ENCODE measurements at regions not wholly inside any gene's neighbourhood (a gene's known extent, or its start where the extent isn't known, plus 50 kb on each side); places are given as distances from the start of the nearest gene placed in this dataset.
"Not testable (repeated sequence)": the region's sequence is repeated elsewhere in the genome, so short reads cannot be mapped to it uniquely, and the experiment has no call there.

DNA sequence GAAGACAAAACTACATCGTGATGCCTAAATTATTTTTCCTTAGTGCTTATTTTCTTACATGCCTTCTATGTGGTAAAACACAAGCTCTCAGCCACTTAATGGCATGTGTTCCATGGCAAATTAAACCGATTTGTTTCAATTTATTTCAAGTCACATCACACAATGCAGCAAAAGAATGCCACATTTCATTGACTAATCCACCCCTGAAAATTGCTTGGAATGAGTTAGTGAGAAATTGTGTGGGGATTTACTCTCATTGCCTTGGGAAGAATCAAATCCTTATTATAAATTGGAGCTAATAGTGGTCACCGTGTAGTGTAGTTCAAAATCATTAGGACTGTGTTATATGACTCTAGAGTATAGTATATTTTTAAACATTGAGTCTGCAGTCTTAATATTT is 485.5 kb upstream of the KLHL1 start:
- FAIRE-seq: no peak
- DNase-seq (ENCODE audit: low spot score in 2 of 2): no peak

DNA sequence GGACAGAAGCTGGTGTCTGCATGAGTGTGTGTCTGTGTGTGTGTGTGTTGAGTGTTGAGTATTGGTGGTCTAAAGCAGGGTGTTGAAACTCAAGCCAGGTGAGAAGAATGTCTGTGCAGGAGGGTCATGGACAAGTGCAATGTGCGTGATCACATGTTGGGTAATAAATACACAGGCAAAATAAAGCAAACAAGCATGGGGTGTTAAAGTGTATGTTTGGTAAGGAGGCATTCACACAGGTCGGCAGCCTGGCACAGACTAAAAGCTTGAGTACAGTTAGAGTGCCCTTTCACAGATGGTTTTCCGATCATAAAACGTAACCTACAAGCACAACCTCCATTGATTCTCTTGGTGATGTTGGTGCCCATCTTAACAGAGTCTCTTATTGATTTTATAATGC is 476.9 kb upstream of the KLHL1 start:
- FAIRE-seq: no peak
- no peak for DNase-seq (ENCODE audit: low spot score in 2 of 2)

DNA sequence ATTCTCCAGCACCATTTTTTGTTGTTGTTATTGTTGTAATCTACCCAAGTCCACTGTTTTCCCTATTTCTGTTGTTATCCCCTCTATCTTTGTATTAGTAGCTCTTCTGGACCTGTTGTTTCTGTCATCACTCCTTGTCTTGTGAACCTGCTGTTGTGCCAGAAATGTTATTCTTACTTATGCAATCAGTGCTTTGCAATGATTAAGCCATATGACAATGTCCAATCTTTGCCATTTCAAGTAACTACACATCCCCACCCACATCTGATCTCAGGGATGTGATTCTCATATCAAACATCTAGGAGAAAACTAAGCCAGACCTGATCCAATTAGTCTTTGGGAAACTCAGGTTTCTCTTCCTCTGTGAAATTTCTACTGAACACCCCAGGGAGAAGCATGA is 472.6 kb upstream of the KLHL1 start:
- FAIRE-seq (no peak), DNase-seq (ENCODE audit: low spot score in 2 of 2) (no peak)

GRCh38 chr13:70579941-70580340 is 471.7 kb upstream of the KLHL1 start:
- FAIRE-seq (no peak), DNase-seq (ENCODE audit: low spot score in 2 of 2) (no peak)

GRCh38 chr13:70571221-70571620 is 463.0 kb upstream of the KLHL1 start:
- DNase-seq (ENCODE audit: low spot score in 2 of 2): no peak
- no peak for FAIRE-seq

DNA sequence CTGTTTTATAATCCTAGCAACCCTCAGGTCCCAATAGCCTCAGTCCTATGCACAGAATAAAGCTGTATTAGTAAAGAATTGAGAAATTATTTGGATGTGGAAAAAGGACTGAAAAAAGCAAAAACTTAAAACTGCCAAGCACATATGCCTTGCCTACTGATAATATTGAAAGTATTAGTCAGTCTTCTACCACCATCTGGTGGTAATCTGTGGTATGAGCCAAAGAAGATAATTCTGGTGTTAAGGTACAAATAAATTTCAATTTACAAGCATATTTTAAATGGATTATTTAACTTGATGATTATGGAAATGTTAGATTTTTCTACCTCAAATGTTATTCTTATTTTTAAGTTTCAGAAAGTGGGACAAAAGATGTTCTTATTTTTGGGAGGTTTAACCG is 460.3 kb upstream of the KLHL1 start:
- DNase-seq (ENCODE audit: low spot score in 2 of 2): peak; percentile 6 to 32
- FAIRE-seq: peak; percentile 97

- DNase-seq (ENCODE audit: low spot score in 2 of 2): no peak
- no peak for FAIRE-seq
These were observed 436.5 kb upstream of the KLHL1 start for GRCh38 chr13:70544706-70545105.

DNA sequence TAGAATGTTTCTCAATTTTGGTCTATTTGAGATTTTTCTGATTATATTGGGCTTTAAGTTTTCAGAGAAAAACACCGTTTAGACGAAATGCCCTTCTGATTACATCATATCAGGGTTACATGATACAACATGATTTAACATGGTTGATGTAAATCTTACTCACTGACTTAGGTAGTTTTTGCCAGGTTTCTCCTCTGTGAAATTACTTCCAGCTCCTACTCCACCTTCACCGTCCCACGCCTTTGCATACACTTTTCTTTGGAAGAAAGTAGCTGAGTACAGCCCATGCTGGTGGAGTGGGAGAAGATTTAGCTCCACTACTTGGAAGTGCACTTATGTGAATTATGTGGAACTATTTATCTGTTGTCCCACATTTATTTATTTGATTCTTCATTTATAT is 433.2 kb upstream of the KLHL1 start:
- FAIRE-seq (no peak), DNase-seq (ENCODE audit: low spot score in 2 of 2) (no peak)

DNA sequence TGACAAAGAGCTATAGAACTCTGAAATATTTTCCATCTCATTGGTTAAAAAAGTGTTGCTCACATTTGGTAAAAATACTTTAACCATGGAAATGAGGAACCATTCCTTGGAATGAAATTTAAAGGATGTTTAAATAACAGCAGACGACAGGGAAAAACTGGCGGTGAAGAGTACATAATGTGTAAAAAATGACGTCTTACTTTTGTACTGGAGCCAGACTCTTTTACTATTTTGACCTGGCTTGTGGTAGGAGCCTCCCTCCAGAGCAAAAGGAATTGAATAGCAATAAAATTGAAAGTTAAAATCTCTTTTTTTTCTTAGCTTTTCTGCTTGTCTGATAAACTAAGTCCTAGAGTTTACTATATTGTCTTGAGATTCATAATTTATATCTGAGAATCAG is 426.2 kb upstream of the KLHL1 start:
- no peak for DNase-seq (ENCODE audit: low spot score in 2 of 2)
- FAIRE-seq: no peak

GRCh38 chr13:70529652-70530051 is 421.4 kb upstream of the KLHL1 start:
- FAIRE-seq (no peak), DNase-seq (ENCODE audit: low spot score in 2 of 2) (no peak)

GRCh38 chr13:70527599-70527998 is 419.3 kb upstream of the KLHL1 start:
- no peak for FAIRE-seq

DNA sequence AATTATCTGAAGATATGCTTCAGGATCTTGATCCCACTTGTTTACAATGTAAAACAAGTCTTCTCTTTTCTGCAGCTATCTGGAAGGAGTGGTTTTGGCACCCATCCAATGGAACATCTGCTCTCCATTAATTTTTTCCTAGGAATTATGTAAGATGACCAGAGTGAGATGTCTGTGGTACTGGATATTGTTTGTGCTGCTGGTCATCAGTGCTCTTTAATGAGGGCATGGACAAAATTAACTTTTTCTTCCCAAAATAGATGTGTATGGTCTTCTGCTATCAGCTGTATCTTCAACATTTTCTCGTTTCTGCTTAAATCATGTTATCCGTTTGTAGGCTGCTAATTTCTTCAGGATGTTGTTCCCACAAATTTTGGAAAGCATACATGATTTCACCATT is 415.4 kb upstream of the KLHL1 start:
- FAIRE-seq (no peak), DNase-seq (ENCODE audit: low spot score in 2 of 2) (no peak)

More at GRCh38 chr13:70527599-70527998, 419.3 kb upstream of the KLHL1 start:
- no peak for DNase-seq (ENCODE audit: low spot score in 2 of 2)

- FAIRE-seq: no peak
- DNase-seq (ENCODE audit: low spot score in 2 of 2): no peak
These were observed 412.2 kb upstream of the KLHL1 start for GRCh38 chr13:70520275-70521036.

DNA sequence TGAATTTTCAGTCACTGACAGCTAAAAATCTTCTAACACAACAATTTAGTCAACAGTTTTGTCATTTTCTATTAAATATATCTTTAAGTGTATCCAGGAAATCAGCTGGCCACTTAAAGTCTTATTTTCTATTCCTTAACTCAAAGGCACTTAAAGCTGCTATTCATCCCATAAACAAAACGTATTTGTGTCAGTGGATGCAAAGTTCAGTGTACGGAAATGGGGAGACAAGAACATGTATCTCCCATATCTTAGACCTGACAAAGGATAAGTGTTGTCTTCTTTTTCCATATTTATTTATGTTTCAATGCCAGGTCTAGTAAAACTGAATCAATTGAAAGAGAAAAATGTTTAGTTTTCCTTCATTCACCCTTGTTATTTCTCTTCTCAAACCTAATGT is 409.8 kb upstream of the KLHL1 start:
- no peak for FAIRE-seq
- DNase-seq (ENCODE audit: low spot score in 2 of 2): no peak

- FAIRE-seq (no peak), DNase-seq (ENCODE audit: low spot score in 2 of 2) (no peak)
These were observed 408.0 kb upstream of the KLHL1 start for GRCh38 chr13:70516226-70516625.

DNA sequence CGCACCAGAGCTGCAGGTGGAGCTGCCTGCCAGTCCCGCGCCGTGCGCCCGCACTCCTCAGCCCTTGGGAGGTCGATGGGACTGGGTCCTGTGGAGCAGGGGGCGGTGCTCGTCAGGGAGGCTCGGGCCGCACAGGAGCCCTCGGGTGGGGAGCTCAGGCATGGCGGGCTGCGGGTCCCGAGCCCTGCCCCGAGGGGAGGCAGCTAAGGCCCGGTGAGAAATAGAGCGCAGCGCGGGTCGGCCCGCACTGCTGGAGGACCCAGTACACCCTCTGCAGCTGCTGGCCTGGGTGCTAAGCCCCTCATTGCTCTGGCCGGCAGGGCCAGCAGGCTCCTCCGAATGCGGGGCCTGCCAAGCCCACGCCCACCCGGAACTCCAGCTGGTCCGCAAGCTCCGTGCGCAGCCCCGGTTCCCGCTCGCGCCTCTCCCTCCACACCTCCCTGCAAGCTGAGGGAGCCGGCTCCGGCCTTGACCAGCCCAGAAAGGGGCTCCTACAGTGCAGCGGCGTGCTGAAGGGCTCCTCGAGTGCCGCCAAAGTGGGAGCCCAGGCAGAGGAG is 403.7 kb upstream of the KLHL1 start:
- not testable (repeated sequence) for FAIRE-seq; DNase-seq (ENCODE audit: low spot score in 2 of 2)

- FAIRE-seq: no peak
- no peak for DNase-seq (ENCODE audit: low spot score in 2 of 2)
These were observed 397.6 kb upstream of the KLHL1 start for GRCh38 chr13:70505809-70506208.

GRCh38 chr13:70502944-70503343 is 394.7 kb upstream of the KLHL1 start:
- FAIRE-seq (no peak), DNase-seq (ENCODE audit: low spot score in 2 of 2) (no peak)

DNA sequence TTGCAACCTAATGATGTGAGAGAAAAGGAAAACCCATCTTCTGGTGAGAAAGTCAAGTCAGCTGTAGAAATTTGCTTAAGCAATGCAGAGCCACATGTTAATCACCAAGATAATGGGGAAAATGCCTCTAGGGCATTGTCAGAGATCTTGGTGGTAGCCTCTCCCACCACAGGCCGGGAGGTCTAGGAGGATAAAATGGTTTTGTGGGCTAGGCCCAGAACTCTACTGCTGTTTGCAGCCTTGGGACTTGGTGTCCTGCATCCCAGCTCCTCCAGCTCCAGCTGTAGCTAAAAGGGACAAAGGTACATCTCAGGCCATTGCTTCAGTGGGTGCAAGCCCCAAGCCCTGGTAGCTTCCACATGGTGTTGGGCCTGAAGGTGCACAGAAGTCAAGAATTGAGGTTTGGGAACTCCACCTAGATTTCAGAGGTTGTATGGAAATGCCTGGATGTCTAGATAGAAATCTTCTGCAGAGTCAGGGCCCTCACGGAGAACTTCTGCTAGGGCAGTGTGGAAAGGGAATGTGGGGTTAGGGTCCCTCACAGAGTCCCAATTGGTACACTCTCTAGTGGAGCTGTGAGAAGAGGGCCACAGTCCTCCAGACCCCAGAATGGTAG is 382.2 kb upstream of the KLHL1 start:
- DNase-seq (ENCODE audit: low spot score in 2 of 2) (no peak), FAIRE-seq (no peak)

DNA sequence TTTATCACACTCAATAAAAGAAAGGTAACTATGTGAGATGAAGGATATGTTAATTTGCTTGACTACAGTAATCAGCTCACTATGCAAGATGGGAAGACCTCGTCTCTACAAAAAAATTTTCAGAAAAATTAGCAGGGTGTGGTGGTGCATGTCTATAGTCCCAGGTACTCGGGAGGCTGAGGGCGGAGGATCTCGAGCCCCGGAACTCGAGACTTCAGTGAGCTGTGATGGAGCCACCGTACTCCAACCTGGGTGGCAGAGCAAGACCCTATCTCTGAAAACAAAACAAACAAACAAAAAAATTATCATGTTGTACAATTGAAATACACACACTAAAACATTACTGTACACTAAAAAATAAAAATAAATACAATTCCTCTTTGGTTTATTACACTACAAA is 376.7 kb upstream of the KLHL1 start:
- FAIRE-seq (no peak), DNase-seq (ENCODE audit: low spot score in 2 of 2) (no peak)

DNA sequence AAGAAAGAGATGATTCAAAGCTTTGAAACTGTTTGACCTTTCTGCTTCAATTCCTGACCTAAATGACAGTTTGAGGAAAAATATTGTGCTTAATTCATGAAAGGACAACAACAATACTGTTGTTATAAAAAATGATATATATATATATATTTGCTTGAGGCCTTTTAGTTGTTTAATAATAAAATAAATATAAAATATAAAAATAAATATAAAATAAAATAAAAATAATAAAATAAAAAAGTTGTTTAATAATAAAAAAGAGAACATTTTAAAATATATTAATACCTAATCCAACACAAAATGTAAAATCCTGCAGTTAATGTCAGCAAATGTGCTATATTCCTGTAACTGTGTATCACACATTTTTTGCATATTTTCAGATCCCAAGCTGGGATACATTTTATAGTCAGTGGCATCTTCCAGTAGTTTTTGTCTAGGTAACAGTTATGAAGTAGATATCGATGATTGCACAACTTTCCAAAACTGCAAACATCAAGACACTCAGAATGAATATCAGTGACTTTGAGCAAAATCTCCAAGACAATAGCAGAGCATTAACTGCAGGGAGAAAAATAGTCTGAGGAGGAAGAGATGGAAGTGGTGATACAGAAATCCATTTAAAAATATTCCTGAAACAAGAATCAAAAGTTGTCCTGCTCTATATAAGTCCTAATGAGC is 375.5 kb upstream of the KLHL1 start:
- no peak for DNase-seq (ENCODE audit: low spot score in 2 of 2)
- FAIRE-seq: peak; percentile 83

Data from frontal cortex (tissue), 3 donors.